ENCODE measurements at regions not wholly inside any gene's neighbourhood (a gene's known extent, or its start where the extent isn't known, plus 50 kb on each side); places are given as distances from the start of the nearest gene placed in this dataset.

GRCh38 chr3:106826791-106827311, 550.4 kb upstream of the CCDC54 start:
- ChIA-PET POLR2A (interaction anchor here (1.4 kb wide), 1 partner anchor 10 kb away, joined by 4 read pairs; no protein-coding TSS in a partner anchor), CTCF (interaction anchor here (0.6 to 1.0 kb wide), 2 partner anchors 10 to 238 kb away, joined by 3 to 4 read pairs; no protein-coding TSS in a partner anchor)
- Mint-ChIP-seq H3K27me3 (ENCODE audit: insufficient read depth, unreplicated experiment) (no peaks in the 10 kb centered on the region), H3K4me3 (ENCODE audit: unreplicated experiment) (no peak overlapping the region), H3K9me3 (ENCODE audit: unreplicated experiment) (peaks cover 8% of the 10 kb centered on the region), H3K27ac (ENCODE audit: low read depth, unreplicated experiment) (no peak overlapping the region), H3K4me1 (ENCODE audit: insufficient read depth, unreplicated experiment) (peaks cover 3% of the 10 kb centered on the region), H3K36me3 (ENCODE audit: insufficient read depth, unreplicated experiment) (no peaks in the 10 kb centered on the region)
- BruUV-seq (replicated peaks): no TSS peak
- TF ChIP-seq CTCF (IDR thresholded peaks at IDR 0.05; ENCODE audit: unreplicated experiment): no peak
- no peak for DNase-seq (ENCODE audit: unreplicated experiment)
- intact Hi-C loops (cut with micrococcal nuclease): loop anchor here (10.0 kb wide), 1 partner anchor 238 kb away; no protein-coding TSS in a partner anchor

GRCh38 chr3:106827515-106828213, 549.6 kb upstream of the CCDC54 start:
- Mint-ChIP-seq H3K4me1 (ENCODE audit: insufficient read depth, unreplicated experiment) (peaks cover 3% of the 10 kb centered on the region), H3K4me3 (ENCODE audit: unreplicated experiment) (no peak overlapping the region), H3K36me3 (ENCODE audit: insufficient read depth, unreplicated experiment) (no peaks in the 10 kb centered on the region), H3K9me3 (ENCODE audit: unreplicated experiment) (peaks cover 8% of the 10 kb centered on the region), H3K27me3 (ENCODE audit: insufficient read depth, unreplicated experiment) (no peaks in the 10 kb centered on the region), H3K27ac (ENCODE audit: low read depth, unreplicated experiment) (peak overlapping the region; percentile 22)
- no peak for DNase-seq (ENCODE audit: unreplicated experiment)
- intact Hi-C loops (cut with micrococcal nuclease): loop anchor here (10.0 kb wide), 1 partner anchor 237 kb away; no protein-coding TSS in a partner anchor
- ChIA-PET POLR2A (interaction anchor here (0.7 to 1.4 kb wide), 2 partner anchors 10 to 355 kb away, joined by 4 read pairs; no protein-coding TSS in a partner anchor), CTCF (interaction anchor here (0.6 to 0.7 kb wide), 2 partner anchors 10 to 956 kb away, joined by 3 read pairs; no protein-coding TSS in a partner anchor)
- no TSS peak for BruUV-seq (replicated peaks)
- no peak for TF ChIP-seq CTCF (IDR thresholded peaks at IDR 0.05; ENCODE audit: unreplicated experiment)

- ChIA-PET CTCF (interaction anchor here (0.5 to 1.2 kb wide), 4 partner anchors 33 to 236 kb away, joined by 3 to 5 read pairs (median 3); no protein-coding TSS in a partner anchor), POLR2A (no interaction called here)
- BruUV-seq (replicated peaks): no TSS peak
- no peak for TF ChIP-seq CTCF (IDR thresholded peaks at IDR 0.05; ENCODE audit: unreplicated experiment)
- intact Hi-C loops (cut with micrococcal nuclease): loop anchor here (10.0 kb wide), 1 partner anchor 236 kb away; no protein-coding TSS in a partner anchor
- Mint-ChIP-seq H3K27ac (ENCODE audit: low read depth, unreplicated experiment) (no peak overlapping the region), H3K9me3 (ENCODE audit: unreplicated experiment) (peaks cover 8% of the 10 kb centered on the region), H3K36me3 (ENCODE audit: insufficient read depth, unreplicated experiment) (no peaks in the 10 kb centered on the region), H3K4me3 (ENCODE audit: unreplicated experiment) (no peak overlapping the region), H3K27me3 (ENCODE audit: insufficient read depth, unreplicated experiment) (no peaks in the 10 kb centered on the region), H3K4me1 (ENCODE audit: insufficient read depth, unreplicated experiment) (peaks cover 3% of the 10 kb centered on the region)
- no peak for DNase-seq (ENCODE audit: unreplicated experiment)
Observed at GRCh38 chr3:106829206-106829605, 548.0 kb upstream of the CCDC54 start.

- Mint-ChIP-seq H3K36me3 (ENCODE audit: insufficient read depth, unreplicated experiment) (no peaks in the 10 kb centered on the region), H3K4me1 (ENCODE audit: insufficient read depth, unreplicated experiment) (peaks cover 3% of the 10 kb centered on the region), H3K27me3 (ENCODE audit: insufficient read depth, unreplicated experiment) (no peaks in the 10 kb centered on the region), H3K9me3 (ENCODE audit: unreplicated experiment) (peaks cover 8% of the 10 kb centered on the region), H3K4me3 (ENCODE audit: unreplicated experiment) (no peak overlapping the region), H3K27ac (ENCODE audit: low read depth, unreplicated experiment) (no peak overlapping the region)
- no peak for TF ChIP-seq CTCF (IDR thresholded peaks at IDR 0.05; ENCODE audit: unreplicated experiment)
- CTCF ChIA-PET: no interaction called here
- DNase-seq (ENCODE audit: unreplicated experiment): no peak
- intact Hi-C loops (cut with micrococcal nuclease): no loop called here
- no TSS peak for BruUV-seq (replicated peaks)
- POLR2A ChIA-PET: interaction anchor here (0.7 kb wide), 1 partner anchor 34 kb away, joined by 3 read pairs; no protein-coding TSS in a partner anchor
Observed at GRCh38 chr3:106830334-106830733, 546.9 kb upstream of the CCDC54 start.
